GM12801 (cell line): ENCODE measurements at regions not wholly inside any gene's neighbourhood (a gene's known extent, or its start where the extent isn't known, plus 50 kb on each side); places are given as distances from the start of the nearest gene placed in this dataset.

ENCODE experiments used
- CTCF ChIP-seq: IDR thresholded peaks from one replicate; pipeline ENCODE4 v1.5.1; 2011; ENCODE audit warnings: control low read depth; ENCODE audit not compliant: insufficient read length; ENCODE audit errors: extremely low read depth

GRCh38 chr22:22979121-22979724 lies 91.1 kb upstream of the GNAZ start:
- TF ChIP-seq CTCF, result no peak

GRCh38 chr22:22979954-22980353 lies 90.4 kb upstream of the GNAZ start:
- TF ChIP-seq CTCF, result no peak

GRCh38 chr22:22981670-22982571 lies 88.4 kb upstream of the GNAZ start:
- no peak for TF ChIP-seq CTCF

- TF ChIP-seq CTCF, result no peak
Observed at GRCh38 chr22:22982616-22983015, 87.7 kb upstream of the GNAZ start.

- no peak for TF ChIP-seq CTCF
Observed at GRCh38 chr22:22983123-22983522, 87.2 kb upstream of the GNAZ start.

GRCh38 chr22:22983816-22984215 lies 86.5 kb upstream of the GNAZ start:
- TF ChIP-seq CTCF, result no peak

GRCh38 chr22:22984967-22985366 lies 85.4 kb upstream of the GNAZ start:
- TF ChIP-seq CTCF, result no peak
